Endothelial cell of umbilical vein (primary cell): ENCODE measurements at regions not wholly inside any gene's neighbourhood (a gene's known extent, or its start where the extent isn't known, plus 50 kb on each side); places are given as distances from the start of the nearest gene placed in this dataset.

Experiments used
- BruUV-seq: library from RNA; stranded (reverse); fragments of 400-500 nt; replicated peaks from 2 replicates; lab custom pipeline; 2021; lab: Mats Ljungman, UMichigan
- CTCF ChIA-PET: fragments of 300-600, 350-600 bp; sonication (Branson Sonifier 250); formaldehyde crosslinking; loops from one replicate; lab custom pipeline; 2021; ENCODE audit warnings: antibody characterized with exemption, inconsistent platforms; lab: Charles Lee
- POLR2A ChIA-PET: fragments of 300-600, 350-600 bp; sonication (Branson Sonifier 250); formaldehyde crosslinking; loops from one replicate; lab custom pipeline; 2021; ENCODE audit warnings: antibody characterized with exemption, inconsistent platforms; lab: Charles Lee
- DNase-seq: peaks from one replicate; pipeline ENCODE4 v3.0.0-alpha.2; 2011; ENCODE audit warnings: low read depth, low spot score
- FAIRE-seq: peaks from 2 replicates; lab custom pipeline; 2011; peaks lifted over from hg19 to GRCh38; lab: Jason Lieb, UNC
- H2AFZ ChIP-seq: 2 replicates; pipeline ENCODE4 v1.6.0; 2012; ENCODE audit warnings: low read depth, low read length, control low read depth, inconsistent platforms
- H3K27ac ChIP-seq: 2 replicates; pipeline ENCODE4 v1.5.1; 2011; ENCODE audit warnings: low read depth, mild to moderate bottlenecking, control low read depth, low read length, moderate library complexity; ENCODE audit not compliant: insufficient read depth
- H3K27me3 ChIP-seq, 2 experiments: 2 replicates each; pipeline versions ENCODE4 v1.6.0 to v1.6.1; 2011; ENCODE audit warnings: low read length in 2 of 2, mixed read lengths in 1 of 2; ENCODE audit not compliant: control insufficient read depth in 2 of 2, insufficient read depth in 2 of 2
- H3K36me3 ChIP-seq, 2 experiments: 2 replicates in 1 of 2; 3 replicates in 1 of 2; pipeline ENCODE4 v1.5.1; 2011; ENCODE audit warnings: low read length in 2 of 2, mild to moderate bottlenecking in 1 of 2, moderate library complexity in 1 of 2; ENCODE audit not compliant: control insufficient read depth in 2 of 2, insufficient read depth in 2 of 2; ENCODE audit errors: extremely low read depth in 1 of 2
- H3K4me1 ChIP-seq: 3 replicates; pipeline ENCODE4 v1.5.1; 2011; ENCODE audit warnings: mild to moderate bottlenecking, low read length; ENCODE audit not compliant: control insufficient read depth, insufficient read depth; ENCODE audit errors: extremely low read depth
- H3K4me2 ChIP-seq: 2 replicates; pipeline ENCODE4 v1.6.1; 2011; ENCODE audit warnings: low read length, control low read depth, mixed read lengths; ENCODE audit not compliant: insufficient read depth
- H3K4me3 ChIP-seq, 3 experiments: fragments of 200-600 bp in 1 of 3; sonication (generic), shearing (Covaris generic) in 1 of 3; replicated peaks in 1 of 3; 2 replicates each; pipeline ENCODE4 v1.5.1; 2011 to 2016; ENCODE audit warnings: control low read depth in 3 of 3, low read length in 3 of 3, mild to moderate bottlenecking in 2 of 3, inconsistent platforms in 1 of 3, low read depth in 1 of 3, moderate library complexity in 1 of 3; ENCODE audit not compliant: insufficient read depth in 1 of 3
- H3K79me2 ChIP-seq: 2 replicates; pipeline ENCODE4 v1.6.0; 2012; ENCODE audit warnings: low read length, inconsistent platforms; ENCODE audit not compliant: control insufficient read depth, insufficient read depth
- H3K9ac ChIP-seq: replicated peaks from 2 replicates; pipeline ENCODE3; 2011; ENCODE audit warnings: low read length, control low read depth; ENCODE audit not compliant: insufficient read depth; ENCODE audit errors: extremely low read depth
- H3K9me1 ChIP-seq: replicated peaks from 3 replicates; pipeline ENCODE4 v1.6.0; 2011; ENCODE audit warnings: mild to moderate bottlenecking, low read length; ENCODE audit not compliant: control insufficient read depth, insufficient read depth; ENCODE audit errors: extremely low read depth
- H3K9me3 ChIP-seq: replicated peaks from 2 replicates; pipeline ENCODE4 v1.5.1; 2012; ENCODE audit warnings: low read length, inconsistent platforms; ENCODE audit not compliant: control insufficient read depth, insufficient read depth
- H4K20me1 ChIP-seq: replicated peaks from 2 replicates; pipeline ENCODE3; 2011; ENCODE audit warnings: mild to moderate bottlenecking, low read length; ENCODE audit not compliant: control insufficient read depth, insufficient read depth; ENCODE audit errors: extremely low read depth
- EZH2 ChIP-seq: IDR thresholded peaks from 2 replicates; pipeline ENCODE4 v1.6.1; 2012; ENCODE audit warnings: borderline replicate concordance, low read depth, mild to moderate bottlenecking, moderate library complexity, low read length, inconsistent platforms; ENCODE audit not compliant: severe bottlenecking
- FOS ChIP-seq: IDR thresholded peaks from 2 replicates; pipeline ENCODE4 v1.6.1; 2011; ENCODE audit warnings: mild to moderate bottlenecking, low read length, moderate library complexity, borderline replicate concordance; ENCODE audit not compliant: insufficient read depth
- GATA2 ChIP-seq: IDR thresholded peaks from 2 replicates; pipeline ENCODE4 v1.7.0; 2011; ENCODE audit warnings: low read depth, mild to moderate bottlenecking, moderate library complexity, mixed read lengths, low read length; ENCODE audit not compliant: insufficient read length, insufficient read depth
- POLR2A ChIP-seq: IDR thresholded peaks from 2 replicates; pipeline ENCODE4 v1.6.1; 2012; ENCODE audit warnings: low read depth, mild to moderate bottlenecking, control low read depth, low read length
- POLR2AphosphoS5 ChIP-seq: IDR thresholded peaks from 2 replicates; pipeline ENCODE4 v1.6.1; 2012; ENCODE audit warnings: low read depth, mild to moderate bottlenecking, control low read depth, low read length, moderate library complexity; ENCODE audit not compliant: insufficient read depth
- dilution Hi-C: fragments of 300-500 bp; cut with MboI; formaldehyde crosslinking; loops from one replicate; pipeline ENCODE4 v1.15.0; 2019; ENCODE audit warnings: low sequenced_read_pairs; ENCODE audit not compliant: extremely low pct_ligation_motif_present
- intact Hi-C: fragments of 100-400 bp; cut with micrococcal nuclease; formaldehyde crosslinking; loops from one replicate; pipeline ENCODE4 v1.10.0; 2022
- TF ChIP-seq, protein P1 (sequence below), 2 donors: IDR thresholded peaks; 1 replicate in 1 of 2; 2 replicates in 1 of 2; pipeline ENCODE4 v1.5.1; 2011; ENCODE audit warnings: low read length in 2 of 2, mild to moderate bottlenecking in 2 of 2, moderate library complexity in 2 of 2, control low read depth in 1 of 2, inconsistent platforms in 1 of 2, low read depth in 1 of 2; ENCODE audit not compliant: insufficient read depth in 1 of 2; ENCODE audit errors: extremely low read depth in 1 of 2
- TF ChIP-seq, protein P2 (sequence below): IDR thresholded peaks from 2 replicates; pipeline ENCODE4 v1.6.1; 2011; ENCODE audit not compliant: insufficient read depth, insufficient read length

DNA sequence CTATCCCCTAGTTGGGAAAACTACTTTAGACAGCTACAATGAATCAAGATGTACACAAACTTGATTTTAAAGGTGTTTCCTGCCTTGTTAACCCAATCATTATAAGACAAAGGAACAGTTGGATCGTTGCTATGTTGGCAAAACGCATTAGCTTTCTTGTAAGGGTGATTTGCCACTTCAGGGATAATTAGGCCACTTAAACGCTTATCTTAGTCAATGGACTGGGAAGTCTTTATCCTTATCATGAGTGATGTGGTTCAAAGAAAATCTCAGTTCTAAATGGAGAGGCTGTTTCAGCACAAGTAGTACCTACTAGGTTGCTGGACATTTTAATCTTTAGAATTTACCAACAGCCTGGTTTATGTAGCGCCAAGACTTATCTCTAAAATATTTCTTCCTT lies 406.1 kb upstream of the MEX3C start:
- no peak for FAIRE-seq

DNA sequence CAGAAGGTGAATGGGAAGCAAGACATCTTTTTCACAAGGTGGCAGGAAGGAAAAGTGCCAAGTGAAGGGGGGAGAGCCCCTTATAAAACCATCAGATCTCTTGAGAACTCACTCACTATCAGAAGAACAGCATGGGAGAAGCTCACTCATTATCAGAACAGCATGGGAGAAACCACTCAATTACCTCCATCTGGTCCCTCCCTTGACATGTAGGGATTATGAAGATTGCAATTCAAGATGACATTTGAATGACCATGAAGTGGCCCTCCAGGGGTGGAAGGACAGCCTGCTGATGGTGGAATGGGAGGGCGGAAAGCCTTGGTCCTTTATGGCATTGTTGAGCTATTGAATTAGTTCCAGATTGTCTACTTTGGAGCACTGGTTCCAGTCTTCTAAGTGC lies 413.0 kb upstream of the MEX3C start:
- dilution Hi-C loops, result no loop called here
- CTCF ChIA-PET, result no interaction called here
- Histone ChIP-seq H3K9me1 (no peaks in the 10 kb centered on the region), H3K27ac (no peak overlapping the region), H3K9ac (no peak overlapping the region), H2AFZ (no peak overlapping the region), H4K20me1 (no peaks in the 10 kb centered on the region), H3K4me3 (no peak overlapping the region), H3K4me1 (no peaks in the 10 kb centered on the region), H3K36me3 (no peaks in the 10 kb centered on the region), H3K9me3 (no peaks in the 10 kb centered on the region), H3K79me2 (no peaks in the 10 kb centered on the region), H3K27me3 (no peaks in the 10 kb centered on the region), H3K4me2 (no peak overlapping the region)
- DNase-seq (no peak), FAIRE-seq (no peak)
- BruUV-seq, result no TSS peak
- intact Hi-C loops, result no loop called here
- TF ChIP-seq EZH2 (no peak), POLR2AphosphoS5 (no peak), POLR2A (no peak), GATA2 (no peak)
- TF ChIP-seq, protein P1, sequence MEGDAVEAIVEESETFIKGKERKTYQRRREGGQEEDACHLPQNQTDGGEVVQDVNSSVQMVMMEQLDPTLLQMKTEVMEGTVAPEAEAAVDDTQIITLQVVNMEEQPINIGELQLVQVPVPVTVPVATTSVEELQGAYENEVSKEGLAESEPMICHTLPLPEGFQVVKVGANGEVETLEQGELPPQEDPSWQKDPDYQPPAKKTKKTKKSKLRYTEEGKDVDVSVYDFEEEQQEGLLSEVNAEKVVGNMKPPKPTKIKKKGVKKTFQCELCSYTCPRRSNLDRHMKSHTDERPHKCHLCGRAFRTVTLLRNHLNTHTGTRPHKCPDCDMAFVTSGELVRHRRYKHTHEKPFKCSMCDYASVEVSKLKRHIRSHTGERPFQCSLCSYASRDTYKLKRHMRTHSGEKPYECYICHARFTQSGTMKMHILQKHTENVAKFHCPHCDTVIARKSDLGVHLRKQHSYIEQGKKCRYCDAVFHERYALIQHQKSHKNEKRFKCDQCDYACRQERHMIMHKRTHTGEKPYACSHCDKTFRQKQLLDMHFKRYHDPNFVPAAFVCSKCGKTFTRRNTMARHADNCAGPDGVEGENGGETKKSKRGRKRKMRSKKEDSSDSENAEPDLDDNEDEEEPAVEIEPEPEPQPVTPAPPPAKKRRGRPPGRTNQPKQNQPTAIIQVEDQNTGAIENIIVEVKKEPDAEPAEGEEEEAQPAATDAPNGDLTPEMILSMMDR (IDR thresholded peaks at IDR 0.05; ENCODE audit: extremely low read depth in 1 of 2, insufficient read depth in 1 of 2, low read depth in 1 of 2, low read length in 2 of 2), result no peak
- POLR2A ChIA-PET, result no interaction called here

More for the DNA sequence above, 406.1 kb upstream of the MEX3C start:
- Histone ChIP-seq H4K20me1 (no peaks in the 10 kb centered on the region), H3K9me1 (no peaks in the 10 kb centered on the region), H3K4me2 (no peak overlapping the region), H3K9ac (no peak overlapping the region), H3K27ac (no peak overlapping the region), H2AFZ (no peak overlapping the region), H3K36me3 (no peaks in the 10 kb centered on the region), H3K4me3 (no peak overlapping the region), H3K79me2 (no peaks in the 10 kb centered on the region), H3K27me3 (no peaks in the 10 kb centered on the region), H3K9me3 (no peaks in the 10 kb centered on the region), H3K4me1 (no peaks in the 10 kb centered on the region)
- dilution Hi-C loops, result no loop called here
- intact Hi-C loops, result no loop called here
- CTCF ChIA-PET, result no interaction called here
- no TSS peak for BruUV-seq
- POLR2A ChIA-PET, result no interaction called here
- DNase-seq, result no peak
- TF ChIP-seq GATA2 (no peak), FOS (no peak), POLR2A (no peak), EZH2 (no peak), POLR2AphosphoS5 (no peak)
- TF ChIP-seq, protein P2, sequence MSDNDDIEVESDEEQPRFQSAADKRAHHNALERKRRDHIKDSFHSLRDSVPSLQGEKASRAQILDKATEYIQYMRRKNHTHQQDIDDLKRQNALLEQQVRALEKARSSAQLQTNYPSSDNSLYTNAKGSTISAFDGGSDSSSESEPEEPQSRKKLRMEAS, result no peak
- TF ChIP-seq, protein P1 (IDR thresholded peaks at IDR 0.05; ENCODE audit: extremely low read depth in 1 of 2, insufficient read depth in 1 of 2, low read depth in 1 of 2, low read length in 2 of 2), result no peak
